Inflammatory macrophage (primary cell): ENCODE measurements at regions not wholly inside any gene's neighbourhood (a gene's known extent, or its start where the extent isn't known, plus 50 kb on each side); places are given as distances from the start of the nearest gene placed in this dataset.
"Not testable (repeated sequence)": the region's sequence is repeated elsewhere in the genome, so short reads cannot be mapped to it uniquely, and the experiment has no call there.

Source experiments
- DNase-seq, 2 donors: peaks; one replicate each; pipeline ENCODE4 v3.0.0-alpha.2; 2020 to 2022

GRCh38 chr15:100721758-100722550 lies 119.6 kb downstream of the ASB7 start:
- peak; percentile 87 to 93 for DNase-seq

DNA sequence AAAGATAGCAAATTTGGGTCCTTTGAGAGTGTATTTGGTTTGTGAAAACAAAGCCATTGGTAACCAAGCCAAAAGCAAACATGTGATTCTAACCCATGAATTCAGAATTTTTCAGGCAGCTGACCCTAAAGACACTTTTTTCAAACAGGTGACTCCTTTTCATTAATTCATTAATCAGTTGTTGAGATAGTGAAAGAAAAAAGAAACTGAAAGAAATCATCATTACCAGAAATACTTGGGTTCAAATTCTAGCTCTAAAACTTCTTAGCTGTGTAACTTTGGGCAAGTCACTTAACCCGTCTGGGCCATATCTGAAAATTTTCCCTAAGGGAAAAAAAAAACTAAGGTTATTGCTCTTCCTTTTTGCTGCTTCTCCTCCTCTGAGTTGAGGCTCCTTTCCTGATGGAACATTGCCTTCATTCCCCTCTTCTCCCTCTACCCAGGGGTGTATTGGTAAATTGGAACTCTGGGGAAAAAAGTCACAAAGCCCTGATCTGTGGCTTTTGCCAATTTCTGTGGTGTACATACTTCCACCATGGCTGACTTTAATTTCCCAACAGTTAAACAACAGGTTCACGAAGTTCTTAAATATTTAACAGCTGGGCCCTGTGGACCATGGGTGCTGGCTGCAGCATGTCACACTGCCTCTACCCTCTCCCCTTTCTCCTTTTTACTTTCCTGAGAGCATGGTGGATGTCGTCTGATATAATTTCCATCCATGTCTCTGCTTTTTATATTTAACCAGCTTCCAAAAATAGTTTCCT lies 120.3 kb downstream of the ASB7 start:
- no peak for DNase-seq

DNA sequence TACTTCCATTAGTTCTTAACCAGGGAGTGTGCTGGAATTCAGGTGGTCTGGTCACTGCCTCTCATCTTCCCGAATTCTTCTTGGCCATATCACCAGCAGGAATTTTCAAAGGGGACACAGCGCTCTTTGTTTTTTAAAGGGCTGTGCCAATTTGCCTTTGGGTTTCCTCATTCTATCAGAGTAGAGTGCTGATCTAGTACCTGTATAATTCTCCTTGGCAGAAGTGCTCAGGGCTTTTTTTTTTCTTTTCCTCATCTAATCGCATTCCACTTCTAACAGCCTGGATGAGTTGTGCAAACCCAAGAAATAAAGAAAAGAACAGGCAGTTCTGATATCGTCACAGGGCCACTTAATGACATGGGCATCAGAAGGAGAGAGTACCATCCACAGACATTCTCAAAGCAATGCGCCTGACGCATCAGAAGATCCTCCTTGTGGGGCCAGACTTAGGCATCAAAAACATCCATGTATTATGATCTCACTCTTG lies 121.0 kb downstream of the ASB7 start:
- no peak for DNase-seq

GRCh38 chr15:100725121-100726069 lies 123.0 kb downstream of the ASB7 start:
- no peak for DNase-seq

DNA sequence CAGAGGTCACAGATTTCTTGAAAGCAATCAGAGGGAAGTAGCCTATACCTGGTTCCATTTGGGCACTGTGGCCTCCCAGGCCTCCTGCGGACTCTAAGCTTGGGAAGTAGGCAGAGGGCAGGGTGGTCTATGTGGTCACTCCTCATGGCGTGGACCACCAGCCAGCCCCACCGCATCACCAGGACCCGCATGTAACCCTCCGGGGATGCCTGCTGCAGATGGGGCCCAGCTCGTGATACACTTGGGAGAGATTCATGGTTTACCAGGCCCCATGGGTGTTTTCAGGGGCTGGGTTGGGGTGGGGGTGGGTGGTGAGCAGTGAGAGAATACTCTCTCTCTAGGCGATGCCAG lies 123.7 kb downstream of the ASB7 start:
- no peak for DNase-seq

DNA sequence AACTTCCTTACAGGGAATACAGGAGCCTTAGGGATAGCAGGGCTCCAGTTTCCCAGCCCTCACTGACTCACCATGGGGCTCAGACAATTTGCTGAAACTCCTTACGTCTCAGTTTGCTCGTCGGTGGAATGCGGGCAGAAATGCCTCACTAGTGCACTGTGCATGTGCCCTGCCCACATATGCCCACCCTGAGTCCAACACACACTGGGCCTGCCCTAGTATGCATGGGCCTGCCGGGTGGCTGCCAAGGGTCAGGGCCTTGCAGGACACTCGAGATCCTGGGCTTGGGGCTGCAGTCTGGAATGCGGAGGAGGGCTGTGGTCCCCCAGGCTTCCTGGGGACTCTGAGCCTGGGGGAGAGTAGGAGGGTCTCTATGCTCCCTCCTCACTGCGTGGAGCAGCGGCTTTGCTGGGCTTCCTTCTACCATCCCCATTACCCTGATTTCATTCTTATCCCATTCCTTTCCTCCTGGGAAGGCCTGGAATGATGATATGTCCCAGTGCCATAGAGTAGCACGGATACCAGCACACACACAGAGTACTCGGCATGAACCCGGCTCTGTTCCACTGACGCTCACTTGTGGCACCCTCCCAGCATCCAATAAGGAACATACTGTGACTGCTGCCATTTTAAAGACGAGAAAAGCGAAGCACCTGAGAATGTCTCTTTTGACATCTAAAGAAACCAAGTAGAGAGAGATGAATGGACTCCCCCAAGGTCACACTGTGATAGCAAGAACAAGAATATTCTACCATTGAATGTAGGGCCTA lies 124.2 kb downstream of the ASB7 start:
- DNase-seq = no peak

DNA sequence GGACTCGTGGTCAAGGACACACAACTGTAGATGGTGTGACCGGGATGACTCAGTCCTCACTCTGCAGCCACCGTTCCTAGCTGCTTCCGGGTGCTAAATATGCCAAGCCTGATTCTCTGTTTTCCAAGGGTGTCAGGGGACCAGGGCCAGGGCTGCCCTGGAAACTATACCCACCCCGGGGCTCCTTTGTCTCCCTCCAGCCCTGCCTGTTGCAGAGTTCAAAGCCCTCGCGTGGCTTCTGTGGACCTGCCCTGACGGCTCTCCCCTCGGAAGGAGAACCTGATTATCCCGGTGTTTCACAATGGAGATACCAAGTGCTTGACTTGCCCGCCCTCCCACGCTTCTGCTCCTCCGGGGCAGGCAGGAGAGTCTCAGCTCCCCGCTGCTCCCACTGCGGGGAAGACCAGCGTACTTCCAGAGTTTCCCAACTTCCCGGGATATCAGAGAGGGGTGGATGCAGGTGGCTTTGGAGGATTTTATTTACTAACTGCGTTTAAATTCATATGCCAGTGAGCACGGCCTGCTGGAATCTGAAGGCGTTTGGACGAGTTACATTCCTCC lies 125.0 kb downstream of the ASB7 start:
- no peak for DNase-seq

GRCh38 chr15:100728371-100729201 lies 126.2 kb downstream of the ASB7 start:
- DNase-seq = no peak

GRCh38 chr15:100729461-100729860 lies 127.1 kb downstream of the ASB7 start:
- no peak for DNase-seq

GRCh38 chr15:100730129-100730528 lies 127.7 kb downstream of the ASB7 start:
- no peak for DNase-seq

GRCh38 chr15:100730655-100731266 lies 128.4 kb downstream of the ASB7 start:
- DNase-seq = no peak

GRCh38 chr15:100731267-100732152 lies 129.1 kb downstream of the ASB7 start:
- no peak for DNase-seq

- DNase-seq = no peak
Observed at GRCh38 chr15:100732211-100733055, 130.0 kb downstream of the ASB7 start.

GRCh38 chr15:100733101-100733842 lies 130.9 kb downstream of the ASB7 start:
- no peak for DNase-seq

DNA sequence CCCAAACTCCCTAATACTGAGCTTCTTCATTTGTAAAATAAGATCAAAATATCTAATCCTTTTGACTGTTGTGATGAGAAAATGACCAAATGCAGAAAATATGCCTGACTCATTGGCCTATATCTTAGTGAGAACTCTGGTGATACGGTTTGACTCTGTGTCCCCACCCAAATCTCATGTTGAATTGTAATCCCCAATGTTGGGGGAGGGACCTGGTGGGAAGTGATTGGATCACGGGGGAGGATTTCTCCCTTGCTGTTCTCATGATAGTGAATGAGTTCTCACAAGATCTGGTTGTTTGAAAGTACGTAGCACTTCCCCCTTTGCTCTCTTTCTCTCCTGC lies 131.4 kb downstream of the ASB7 start:
- DNase-seq = not testable (repeated sequence)

GRCh38 chr15:100734586-100734985 lies 132.2 kb downstream of the ASB7 start:
- DNase-seq = no peak
